CD8-positive, alpha-beta memory T cell (primary cell): ENCODE measurements at regions not wholly inside any gene's neighbourhood (a gene's known extent, or its start where the extent isn't known, plus 50 kb on each side); places are given as distances from the start of the nearest gene placed in this dataset.

ENCODE experiments used
- CTCF ChIA-PET: fragments of 350-600 bp; sonication (Branson Sonifier 250); formaldehyde crosslinking; loops from one replicate; lab custom pipeline; 2021; ENCODE audit warnings: antibody characterized with exemption; lab: Charles Lee
- POLR2A ChIA-PET: fragments of 350-600 bp; sonication (Branson Sonifier 250); formaldehyde crosslinking; loops from one replicate; lab custom pipeline; 2021; ENCODE audit warnings: antibody characterized with exemption; lab: Charles Lee
- DNase-seq, 5 donors: peaks; one replicate each; pipeline versions ENCODE4 v3.0.0 to v3.0.0-alpha.2; 2020 to 2022; ENCODE audit warnings: mixed read lengths in 1 of 5
- H3K27ac ChIP-seq: one replicate; pipeline ENCODE4 v1.7.0; 2013; ENCODE audit warnings: low read depth, mild to moderate bottlenecking, low read length, moderate library complexity
- H3K27me3 ChIP-seq: 2 replicates; pipeline ENCODE4 v1.7.0; 2013; ENCODE audit warnings: low read length, mild to moderate bottlenecking; ENCODE audit not compliant: insufficient read depth, poor library complexity, severe bottlenecking
- H3K36me3 ChIP-seq: 2 replicates; pipeline ENCODE4 v1.7.0; 2013; ENCODE audit warnings: mild to moderate bottlenecking, low read length, moderate library complexity; ENCODE audit not compliant: insufficient read depth
- H3K4me1 ChIP-seq: 2 replicates; pipeline ENCODE4 v1.7.0; 2013; ENCODE audit warnings: mild to moderate bottlenecking, low read length, moderate library complexity; ENCODE audit not compliant: insufficient read depth
- H3K4me3 ChIP-seq: 2 replicates; pipeline ENCODE4 v1.7.0; 2013; ENCODE audit warnings: mild to moderate bottlenecking, low read length
- H3K9me3 ChIP-seq: 2 replicates; pipeline ENCODE4 v1.7.0; 2013; ENCODE audit warnings: mild to moderate bottlenecking, low read length
- H3K27ac Mint-ChIP-seq, 8 donors: one replicate each; pipeline ENCODE4 v1.8.0; 2020 to 2021; ENCODE audit warnings: mixed read lengths in 8 of 8, mild to moderate bottlenecking in 6 of 8, inconsistent platforms in 3 of 8, moderate library complexity in 3 of 8
- H3K27me3 Mint-ChIP-seq, 2 donors: one replicate each; pipeline ENCODE4 v1.8.0; 2020 to 2021; ENCODE audit warnings: mixed read lengths in 2 of 2, mild to moderate bottlenecking in 1 of 2, moderate library complexity in 1 of 2
- H3K36me3 Mint-ChIP-seq, 3 donors: one replicate each; pipeline ENCODE4 v1.8.0; 2020 to 2021; ENCODE audit warnings: mixed read lengths in 3 of 3, inconsistent platforms in 1 of 3, mild to moderate bottlenecking in 1 of 3
- H3K4me1 Mint-ChIP-seq, 3 donors: one replicate each; pipeline ENCODE4 v1.8.0; 2020 to 2021; ENCODE audit warnings: mixed read lengths in 3 of 3, inconsistent platforms in 1 of 3, mild to moderate bottlenecking in 1 of 3
- H3K4me3 Mint-ChIP-seq, 7 donors: one replicate each; pipeline ENCODE4 v1.8.0; 2020 to 2021; ENCODE audit warnings: mixed read lengths in 7 of 7, mild to moderate bottlenecking in 6 of 7, moderate library complexity in 4 of 7, inconsistent platforms in 2 of 7
- H3K9me3 Mint-ChIP-seq, 5 donors: one replicate each; pipeline ENCODE4 v1.8.0; 2020 to 2022; ENCODE audit warnings: mixed read lengths in 5 of 5, mild to moderate bottlenecking in 3 of 5, moderate library complexity in 2 of 5, inconsistent platforms in 1 of 5

DNA sequence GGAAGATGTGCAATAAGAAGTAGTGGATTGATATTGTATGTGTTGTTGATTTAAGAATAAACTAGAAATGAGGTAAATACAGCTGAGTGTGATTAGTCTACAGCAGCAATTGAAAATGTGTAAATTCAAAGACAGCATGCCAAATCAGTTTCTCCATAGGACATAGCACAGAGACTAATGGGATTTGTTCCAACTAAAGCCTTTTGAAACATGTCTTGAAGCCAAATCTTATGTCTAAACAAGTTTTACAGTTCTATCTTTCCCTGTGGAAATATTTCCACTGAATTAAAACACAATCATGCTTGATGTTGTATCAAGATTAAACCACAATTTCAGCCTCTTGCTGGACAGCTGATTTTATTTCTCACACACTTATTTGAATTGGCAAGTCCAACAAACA is 497.4 kb upstream of the FAM47C start:
- H3K4me1 Mint-ChIP-seq, result no peaks in the 10 kb centered on the region
- no peaks in the 10 kb centered on the region for H3K9me3 ChIP-seq
- H3K4me3 ChIP-seq, result no peak overlapping the region
- peaks cover 0 to 2% of the 10 kb centered on the region in 2 donors for H3K27me3 Mint-ChIP-seq
- no peaks in the 10 kb centered on the region for H3K4me1 ChIP-seq
- no peaks in the 10 kb centered on the region for H3K36me3 ChIP-seq
- peaks cover 0 to 3% (median 0%) of the 10 kb centered on the region in 3 donors for H3K36me3 Mint-ChIP-seq
- no peaks in the 10 kb centered on the region for H3K27me3 ChIP-seq
- no peak overlapping the region for H3K4me3 Mint-ChIP-seq
- H3K27ac Mint-ChIP-seq, result no peak overlapping the region
- H3K9me3 Mint-ChIP-seq, result peaks cover 11 to 24% (median 16%) of the 10 kb centered on the region in 5 donors
- CTCF ChIA-PET, result no interaction called here
- no peak overlapping the region for H3K27ac ChIP-seq
- POLR2A ChIA-PET, result no interaction called here
- no peak for DNase-seq

DNA sequence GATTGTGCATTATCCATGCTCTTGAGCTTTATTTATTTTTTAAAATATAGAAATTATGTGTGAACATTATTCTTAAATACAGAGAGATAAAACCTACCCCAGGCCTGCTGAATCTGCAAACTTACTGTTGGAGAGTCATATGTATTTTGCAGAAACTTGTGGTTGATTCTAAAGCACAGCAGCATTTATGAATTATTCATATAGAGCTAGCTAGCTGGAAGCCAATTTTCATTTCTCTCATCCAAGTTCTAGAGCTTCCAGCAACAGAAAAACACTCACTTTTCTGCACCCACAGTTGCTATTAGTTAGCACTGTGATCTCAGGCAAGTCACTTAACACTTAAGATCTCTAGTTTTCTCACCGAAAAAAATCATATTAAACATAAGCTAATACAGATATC is 479.5 kb upstream of the FAM47C start:
- CTCF ChIA-PET, result no interaction called here
- no peak for DNase-seq
- no peak overlapping the region for H3K27ac ChIP-seq
- peaks cover 0 to 4% (median 0%) of the 10 kb centered on the region in 3 donors for H3K4me1 Mint-ChIP-seq
- no peak overlapping the region for H3K4me3 ChIP-seq
- no peaks in the 10 kb centered on the region for H3K9me3 ChIP-seq
- no peaks in the 10 kb centered on the region for H3K27me3 ChIP-seq
- no peak overlapping the region for H3K27ac Mint-ChIP-seq
- H3K4me1 ChIP-seq, result no peaks in the 10 kb centered on the region
- H3K27me3 Mint-ChIP-seq, result peaks cover 0 to 1% of the 10 kb centered on the region in 2 donors
- H3K36me3 ChIP-seq, result no peaks in the 10 kb centered on the region
- POLR2A ChIA-PET, result no interaction called here
- H3K4me3 Mint-ChIP-seq, result no peak overlapping the region
- peaks cover 0 to 3% (median 0%) of the 10 kb centered on the region in 5 donors for H3K9me3 Mint-ChIP-seq
- H3K36me3 Mint-ChIP-seq, result no peaks in the 10 kb centered on the region

DNA sequence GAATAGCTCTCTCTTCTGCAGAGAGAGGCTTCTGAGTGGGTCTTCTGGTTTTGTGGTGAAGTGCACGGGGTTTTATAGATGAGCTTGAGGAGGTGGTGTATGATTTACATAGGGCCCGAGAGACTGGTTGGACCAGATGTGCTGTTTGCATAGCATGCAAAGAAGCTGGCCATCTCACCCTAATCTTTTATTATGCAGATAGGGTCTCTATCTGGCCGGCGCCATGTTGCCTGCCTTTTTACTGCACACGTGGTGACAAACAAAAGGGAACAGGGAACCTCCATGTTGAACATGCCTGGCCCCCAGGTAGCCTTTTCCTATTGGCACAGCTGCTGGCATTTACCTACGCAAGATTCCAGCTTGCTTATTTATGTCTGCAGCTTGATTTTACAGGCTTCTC is 473.3 kb upstream of the FAM47C start:
- H3K27me3 Mint-ChIP-seq, result peaks cover 0 to 5% of the 10 kb centered on the region in 2 donors
- ChIA-PET CTCF (no interaction called here), POLR2A (no interaction called here)
- Histone ChIP-seq H3K4me1 (no peaks in the 10 kb centered on the region), H3K9me3 (no peaks in the 10 kb centered on the region), H3K27me3 (no peaks in the 10 kb centered on the region), H3K4me3 (no peak overlapping the region), H3K36me3 (no peaks in the 10 kb centered on the region), H3K27ac (no peak overlapping the region)
- H3K27ac Mint-ChIP-seq, result no peak overlapping the region
- no peaks in the 10 kb centered on the region for H3K36me3 Mint-ChIP-seq
- H3K4me3 Mint-ChIP-seq, result no peak overlapping the region
- H3K4me1 Mint-ChIP-seq, result peaks cover 0 to 4% (median 0%) of the 10 kb centered on the region in 3 donors
- no peak for DNase-seq
- H3K9me3 Mint-ChIP-seq, result no peaks in the 10 kb centered on the region

DNA sequence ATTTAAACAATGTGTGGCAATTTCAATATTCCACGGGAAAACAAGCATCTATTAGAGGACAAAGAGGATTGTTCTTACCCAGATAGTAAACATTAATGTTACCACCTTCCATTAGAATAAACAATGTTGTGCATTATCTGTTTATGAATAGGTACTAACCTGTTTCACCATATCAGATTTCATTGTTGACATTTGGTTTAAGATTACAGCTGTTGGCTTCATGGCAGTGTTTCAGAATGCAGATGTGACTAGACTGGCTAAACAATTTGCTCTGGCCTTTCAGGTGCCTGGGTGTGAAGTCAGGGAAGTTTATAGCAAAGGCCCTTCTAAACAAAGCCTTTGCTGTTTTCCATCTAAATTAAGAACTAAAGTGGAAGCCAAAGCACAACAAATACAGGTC is 464.7 kb upstream of the FAM47C start:
- no peaks in the 10 kb centered on the region for H3K36me3 ChIP-seq
- peaks cover 0 to 2% of the 10 kb centered on the region in 2 donors for H3K27me3 Mint-ChIP-seq
- H3K4me3 Mint-ChIP-seq, result no peak overlapping the region
- no peaks in the 10 kb centered on the region for H3K9me3 Mint-ChIP-seq
- H3K4me3 ChIP-seq, result no peak overlapping the region
- H3K27ac ChIP-seq, result no peak overlapping the region
- ChIA-PET CTCF (no interaction called here), POLR2A (no interaction called here)
- H3K27me3 ChIP-seq, result no peaks in the 10 kb centered on the region
- H3K9me3 ChIP-seq, result no peaks in the 10 kb centered on the region
- no peak overlapping the region for H3K27ac Mint-ChIP-seq
- no peaks in the 10 kb centered on the region for H3K36me3 Mint-ChIP-seq
- no peak for DNase-seq
- H3K4me1 Mint-ChIP-seq, result no peaks in the 10 kb centered on the region
- H3K4me1 ChIP-seq, result no peaks in the 10 kb centered on the region

DNA sequence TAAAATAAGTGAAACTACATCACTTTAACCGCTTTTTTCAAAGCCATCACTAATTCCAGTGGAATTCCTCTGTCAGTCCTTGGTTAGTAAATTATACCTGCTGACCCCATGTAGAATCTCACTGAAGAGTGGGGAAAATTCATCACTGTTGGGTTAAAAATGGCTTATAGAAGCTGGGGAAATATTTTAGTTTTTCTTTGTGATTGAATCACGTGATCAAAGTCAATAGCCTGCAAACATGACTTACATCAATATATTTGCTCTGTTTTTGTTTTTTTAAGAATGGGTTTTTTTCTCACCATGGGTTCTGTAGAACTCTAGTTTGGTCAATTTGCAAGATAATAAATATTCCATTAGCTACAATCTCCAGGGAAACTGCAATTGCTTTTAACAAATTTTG is 445.2 kb upstream of the FAM47C start:
- H3K27ac Mint-ChIP-seq, result no peak overlapping the region
- H3K27me3 Mint-ChIP-seq, result no peaks in the 10 kb centered on the region
- DNase-seq, result no peak
- no peaks in the 10 kb centered on the region for H3K36me3 ChIP-seq
- no peaks in the 10 kb centered on the region for H3K9me3 ChIP-seq
- H3K36me3 Mint-ChIP-seq, result no peaks in the 10 kb centered on the region
- H3K27ac ChIP-seq, result no peak overlapping the region
- no peaks in the 10 kb centered on the region for H3K4me1 ChIP-seq
- ChIA-PET POLR2A (no interaction called here), CTCF (no interaction called here)
- H3K4me1 Mint-ChIP-seq, result no peaks in the 10 kb centered on the region
- H3K4me3 ChIP-seq, result no peak overlapping the region
- no peak overlapping the region for H3K4me3 Mint-ChIP-seq
- no peaks in the 10 kb centered on the region for H3K27me3 ChIP-seq
- peaks cover 0 to 2% (median 1%) of the 10 kb centered on the region in 5 donors for H3K9me3 Mint-ChIP-seq

DNA sequence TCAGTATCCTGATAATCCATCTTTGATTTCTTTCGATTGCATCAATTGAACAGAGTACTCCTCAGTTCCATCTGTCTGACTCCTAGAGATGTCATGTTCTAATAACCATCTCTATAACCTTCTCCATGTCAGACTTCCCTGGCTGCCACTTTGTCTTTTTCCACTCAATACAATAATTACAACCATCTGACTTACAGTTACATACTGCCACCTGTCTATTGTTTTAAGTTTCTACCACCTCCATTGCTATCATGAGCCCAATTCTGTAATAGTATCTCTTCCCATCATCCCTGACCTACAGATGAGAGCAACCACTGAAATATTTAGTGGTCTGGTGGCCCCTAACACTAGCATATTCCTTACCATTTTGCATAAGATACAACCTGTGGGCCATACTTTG is 439.2 kb upstream of the FAM47C start:
- no peaks in the 10 kb centered on the region for H3K36me3 Mint-ChIP-seq
- Histone ChIP-seq H3K27ac (no peak overlapping the region), H3K36me3 (no peaks in the 10 kb centered on the region), H3K27me3 (no peaks in the 10 kb centered on the region), H3K9me3 (no peaks in the 10 kb centered on the region), H3K4me3 (no peak overlapping the region), H3K4me1 (no peaks in the 10 kb centered on the region)
- H3K27ac Mint-ChIP-seq, result no peak overlapping the region
- POLR2A ChIA-PET, result no interaction called here
- H3K4me3 Mint-ChIP-seq, result no peak overlapping the region
- no peaks in the 10 kb centered on the region for H3K4me1 Mint-ChIP-seq
- no peak for DNase-seq
- no peaks in the 10 kb centered on the region for H3K27me3 Mint-ChIP-seq
- no peaks in the 10 kb centered on the region for H3K9me3 Mint-ChIP-seq
- CTCF ChIA-PET, result no interaction called here

DNA sequence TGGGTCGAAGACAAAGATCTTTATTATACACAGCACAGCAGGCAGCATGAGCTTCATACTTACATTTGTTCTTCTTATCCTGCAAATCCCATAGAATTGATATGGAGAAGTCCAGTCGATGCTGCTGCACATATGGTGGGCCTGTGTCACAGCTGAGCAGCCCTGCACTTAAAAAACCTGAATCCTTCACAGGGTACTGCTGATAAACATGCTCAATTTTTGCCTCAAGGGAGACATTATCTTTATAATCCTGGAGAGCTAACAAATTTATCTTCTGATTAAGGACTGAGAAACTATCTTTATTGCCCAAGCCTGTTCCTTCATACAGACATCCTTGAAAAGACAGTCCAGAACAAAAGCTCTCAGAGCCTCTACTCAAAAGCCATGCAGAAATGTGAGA is 434.4 kb upstream of the FAM47C start:
- H3K9me3 Mint-ChIP-seq, result peaks cover 0 to 5% (median 0%) of the 10 kb centered on the region in 5 donors
- POLR2A ChIA-PET, result no interaction called here

DNA sequence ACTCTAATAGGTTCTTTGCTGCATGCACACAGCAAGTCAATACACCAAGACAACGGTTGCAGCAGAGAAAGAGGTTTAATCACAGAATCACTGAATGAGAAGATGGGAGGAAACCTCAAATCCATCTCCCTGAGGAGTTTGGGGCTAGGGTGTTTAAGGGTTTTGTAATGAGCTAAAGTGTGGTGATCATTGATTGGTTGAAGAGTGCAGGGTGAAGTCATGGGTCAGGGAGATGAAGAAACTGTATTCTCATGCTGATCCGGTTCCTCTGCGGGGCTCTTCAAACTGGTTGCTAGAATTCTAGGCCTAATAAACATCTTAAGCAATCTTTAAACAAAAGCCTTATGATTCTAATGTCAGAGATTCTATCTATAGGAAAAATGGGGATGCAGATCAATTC is 432.5 kb upstream of the FAM47C start:
- H3K4me1 Mint-ChIP-seq, result no peaks in the 10 kb centered on the region
- ChIA-PET CTCF (no interaction called here), POLR2A (no interaction called here)
- H3K9me3 Mint-ChIP-seq, result peaks cover 0 to 5% (median 2%) of the 10 kb centered on the region in 5 donors
- no peaks in the 10 kb centered on the region for H3K36me3 ChIP-seq
- H3K4me1 ChIP-seq, result no peaks in the 10 kb centered on the region
- H3K27ac ChIP-seq, result no peak overlapping the region
- no peaks in the 10 kb centered on the region for H3K27me3 ChIP-seq
- H3K4me3 Mint-ChIP-seq, result no peak overlapping the region
- no peaks in the 10 kb centered on the region for H3K36me3 Mint-ChIP-seq
- no peak for DNase-seq
- H3K27me3 Mint-ChIP-seq, result no peaks in the 10 kb centered on the region
- no peak overlapping the region for H3K4me3 ChIP-seq
- H3K9me3 ChIP-seq, result no peaks in the 10 kb centered on the region
- H3K27ac Mint-ChIP-seq, result no peak overlapping the region

More for the DNA sequence above, 434.4 kb upstream of the FAM47C start:
- CTCF ChIA-PET, result no interaction called here
- H3K27ac Mint-ChIP-seq, result no peak overlapping the region
- Histone ChIP-seq H3K4me1 (no peaks in the 10 kb centered on the region), H3K4me3 (no peak overlapping the region), H3K27ac (no peak overlapping the region), H3K9me3 (no peaks in the 10 kb centered on the region), H3K27me3 (no peaks in the 10 kb centered on the region), H3K36me3 (no peaks in the 10 kb centered on the region)
- no peaks in the 10 kb centered on the region for H3K36me3 Mint-ChIP-seq
- no peak for DNase-seq
- no peaks in the 10 kb centered on the region for H3K27me3 Mint-ChIP-seq
- H3K4me1 Mint-ChIP-seq, result no peaks in the 10 kb centered on the region
- H3K4me3 Mint-ChIP-seq, result no peak overlapping the region

DNA sequence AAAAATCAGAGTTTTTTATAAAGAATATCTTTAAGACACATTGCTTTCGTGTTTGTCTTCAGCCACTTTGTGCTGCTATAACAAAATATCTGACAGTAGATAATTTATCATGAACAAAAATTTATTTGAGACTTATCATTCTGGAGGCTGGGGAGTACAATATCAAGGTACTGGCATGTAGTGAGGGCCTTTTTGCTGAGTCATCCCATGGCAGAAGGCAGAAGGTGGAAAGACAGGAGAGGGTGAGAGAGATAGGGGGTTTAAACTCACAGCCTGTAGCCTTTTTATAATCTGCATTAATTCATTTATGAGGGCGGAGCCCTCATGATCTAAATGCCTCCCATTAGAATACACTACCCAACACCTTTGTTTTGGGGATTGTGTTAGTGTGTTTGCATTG is 431.2 kb upstream of the FAM47C start:
- Histone ChIP-seq H3K4me1 (no peaks in the 10 kb centered on the region), H3K36me3 (no peaks in the 10 kb centered on the region), H3K27ac (no peak overlapping the region), H3K4me3 (no peak overlapping the region), H3K9me3 (no peaks in the 10 kb centered on the region), H3K27me3 (no peaks in the 10 kb centered on the region)
- ChIA-PET POLR2A (no interaction called here), CTCF (no interaction called here)
- Mint-ChIP-seq H3K4me3 (no peak overlapping the region), H3K36me3 (no peaks in the 10 kb centered on the region), H3K9me3 (peaks cover 0 to 5% (median 3%) of the 10 kb centered on the region in 5 donors), H3K4me1 (no peaks in the 10 kb centered on the region), H3K27me3 (no peaks in the 10 kb centered on the region), H3K27ac (no peak overlapping the region)
- no peak for DNase-seq
